ENCODE measurements at regions not wholly inside any gene's neighbourhood (a gene's known extent, or its start where the extent isn't known, plus 50 kb on each side); places are given as distances from the start of the nearest gene placed in this dataset.
A peak's percentile ranks its signal among the peaks of the same experiment; 100 is the strongest.

GRCh38 chr16:22668318-22668717 is 145.6 kb upstream of the HS3ST2 start:
- Histone ChIP-seq H3K36me3 (ENCODE audit: control insufficient read depth, insufficient read depth, low read length) (no peaks in the 10 kb centered on the region), H3K27me3 (replicated peaks; ENCODE audit: control insufficient read depth, insufficient read depth, low read length) (peaks cover 3% of the 10 kb centered on the region; the same call in 1 of the 2 replicates), H3K4me3 (replicated peaks; ENCODE audit: low read depth, low read length) (no peak overlapping the region)
- DNase-seq (ENCODE audit: extremely low read depth, insufficient read length) = no peak
- TF ChIP-seq, protein P1, sequence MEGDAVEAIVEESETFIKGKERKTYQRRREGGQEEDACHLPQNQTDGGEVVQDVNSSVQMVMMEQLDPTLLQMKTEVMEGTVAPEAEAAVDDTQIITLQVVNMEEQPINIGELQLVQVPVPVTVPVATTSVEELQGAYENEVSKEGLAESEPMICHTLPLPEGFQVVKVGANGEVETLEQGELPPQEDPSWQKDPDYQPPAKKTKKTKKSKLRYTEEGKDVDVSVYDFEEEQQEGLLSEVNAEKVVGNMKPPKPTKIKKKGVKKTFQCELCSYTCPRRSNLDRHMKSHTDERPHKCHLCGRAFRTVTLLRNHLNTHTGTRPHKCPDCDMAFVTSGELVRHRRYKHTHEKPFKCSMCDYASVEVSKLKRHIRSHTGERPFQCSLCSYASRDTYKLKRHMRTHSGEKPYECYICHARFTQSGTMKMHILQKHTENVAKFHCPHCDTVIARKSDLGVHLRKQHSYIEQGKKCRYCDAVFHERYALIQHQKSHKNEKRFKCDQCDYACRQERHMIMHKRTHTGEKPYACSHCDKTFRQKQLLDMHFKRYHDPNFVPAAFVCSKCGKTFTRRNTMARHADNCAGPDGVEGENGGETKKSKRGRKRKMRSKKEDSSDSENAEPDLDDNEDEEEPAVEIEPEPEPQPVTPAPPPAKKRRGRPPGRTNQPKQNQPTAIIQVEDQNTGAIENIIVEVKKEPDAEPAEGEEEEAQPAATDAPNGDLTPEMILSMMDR (IDR thresholded peaks at IDR 0.05; ENCODE audit: insufficient read depth, low read length, poor library complexity, severe bottlenecking) = no peak

- DNase-seq (ENCODE audit: extremely low read depth, insufficient read length) = no peak
- peaks cover 2% of the 10 kb centered on the region; the same call in 1 of the 2 replicates for H3K27me3 ChIP-seq (replicated peaks; ENCODE audit: control insufficient read depth, insufficient read depth, low read length)
- no peak overlapping the region for H3K4me3 ChIP-seq (replicated peaks; ENCODE audit: low read depth, low read length)
- TF ChIP-seq, protein P1 (IDR thresholded peaks at IDR 0.05; ENCODE audit: insufficient read depth, low read length, poor library complexity, severe bottlenecking) = no peak
- no peaks in the 10 kb centered on the region for H3K36me3 ChIP-seq (ENCODE audit: control insufficient read depth, insufficient read depth, low read length)
These were observed 143.9 kb upstream of the HS3ST2 start for GRCh38 chr16:22670044-22670536.

DNA sequence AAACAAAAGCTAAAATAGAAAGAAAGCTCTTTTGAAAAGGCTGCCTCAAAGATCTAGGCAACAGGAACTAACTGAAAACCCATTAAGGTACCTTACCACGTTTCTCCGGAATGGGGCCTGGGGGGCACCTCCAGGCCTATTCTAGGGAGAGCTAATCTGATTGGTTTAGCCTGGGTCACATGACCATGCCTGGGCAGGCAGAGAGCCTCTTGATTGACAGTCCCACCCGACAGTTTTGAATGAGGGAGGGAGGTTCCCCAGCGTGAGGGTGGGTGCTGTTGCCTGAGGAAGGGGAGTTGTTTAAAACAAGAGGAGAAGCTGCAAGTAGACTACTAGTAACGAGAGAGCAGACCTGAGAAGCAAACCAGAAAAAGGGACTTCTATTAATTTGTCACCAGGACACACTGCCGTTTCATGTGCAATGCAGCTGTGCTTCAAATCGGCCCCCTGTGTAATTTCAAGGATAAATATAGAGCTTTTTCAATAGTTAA is 143.4 kb upstream of the HS3ST2 start:
- TF ChIP-seq, protein P1 (IDR thresholded peaks at IDR 0.05; ENCODE audit: insufficient read depth, low read length, poor library complexity, severe bottlenecking) = no peak
- Histone ChIP-seq H3K27me3 (replicated peaks; ENCODE audit: control insufficient read depth, insufficient read depth, low read length) (peaks cover 2% of the 10 kb centered on the region; the same call in 1 of the 2 replicates), H3K4me3 (replicated peaks; ENCODE audit: low read depth, low read length) (no peak overlapping the region), H3K36me3 (ENCODE audit: control insufficient read depth, insufficient read depth, low read length) (no peaks in the 10 kb centered on the region)
- peak; percentile 19 for DNase-seq (ENCODE audit: extremely low read depth, insufficient read length)

DNA sequence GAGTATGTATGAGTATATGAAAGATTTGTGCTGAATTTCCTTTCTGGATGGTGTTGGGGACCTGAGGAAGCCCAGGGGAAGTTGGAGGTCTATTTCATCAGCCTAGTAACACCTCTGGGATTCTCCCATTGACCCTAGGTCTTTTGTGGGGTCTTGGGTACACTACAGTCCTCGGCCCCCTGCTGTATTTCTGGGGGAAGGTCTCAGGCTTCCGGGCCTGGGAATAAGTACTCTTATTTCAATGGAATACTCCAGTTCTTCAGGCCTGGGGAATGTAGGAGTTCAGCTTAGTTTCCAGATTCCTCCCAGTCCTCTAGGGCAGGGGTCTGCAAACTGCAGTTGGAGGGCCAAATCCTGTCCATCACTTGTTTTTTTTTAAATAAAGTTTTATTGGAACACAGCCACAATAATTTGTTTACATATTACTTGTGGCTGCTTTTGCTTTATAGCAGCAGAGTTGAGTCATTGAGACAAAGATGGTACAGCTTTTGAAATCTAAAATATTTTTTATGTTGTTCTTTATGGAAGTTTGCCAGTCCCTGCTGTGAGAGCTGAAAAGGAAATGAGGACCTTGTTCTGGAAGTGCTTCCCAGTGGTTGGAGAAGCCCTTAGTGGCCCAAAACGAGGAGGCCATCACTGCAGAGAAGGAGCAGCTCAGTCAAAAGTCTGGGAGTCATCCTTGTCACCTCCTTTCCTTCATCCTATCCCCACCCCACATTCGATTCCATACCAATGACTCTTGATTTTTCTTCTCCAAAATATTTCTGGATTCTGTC is 142.5 kb upstream of the HS3ST2 start:
- no peak for DNase-seq (ENCODE audit: extremely low read depth, insufficient read length)
- peaks cover 2% of the 10 kb centered on the region; the same call in 1 of the 2 replicates for H3K27me3 ChIP-seq (replicated peaks; ENCODE audit: control insufficient read depth, insufficient read depth, low read length)
- TF ChIP-seq, protein P1 (IDR thresholded peaks at IDR 0.05; ENCODE audit: insufficient read depth, low read length, poor library complexity, severe bottlenecking) = no peak
- no peaks in the 10 kb centered on the region for H3K36me3 ChIP-seq (ENCODE audit: control insufficient read depth, insufficient read depth, low read length)
- no peak overlapping the region for H3K4me3 ChIP-seq (replicated peaks; ENCODE audit: low read depth, low read length)

GRCh38 chr16:22672830-22673210 is 141.1 kb upstream of the HS3ST2 start:
- TF ChIP-seq, protein P1 (IDR thresholded peaks at IDR 0.05; ENCODE audit: insufficient read depth, low read length, poor library complexity, severe bottlenecking) = no peak
- Histone ChIP-seq H3K36me3 (ENCODE audit: control insufficient read depth, insufficient read depth, low read length) (no peaks in the 10 kb centered on the region), H3K4me3 (replicated peaks; ENCODE audit: low read depth, low read length) (no peak overlapping the region), H3K27me3 (replicated peaks; ENCODE audit: control insufficient read depth, insufficient read depth, low read length) (peaks cover 2% of the 10 kb centered on the region; the same call in 1 of the 2 replicates)
- DNase-seq (ENCODE audit: extremely low read depth, insufficient read length) = no peak

Data from GM06990 (cell line).